Psoas muscle (tissue), 7 donors: ENCODE measurements at regions not wholly inside any gene's neighbourhood (a gene's known extent, or its start where the extent isn't known, plus 50 kb on each side); places are given as distances from the start of the nearest gene placed in this dataset.

Source experiments
- ATAC-seq, 4 donors: fragments of 200-7000 bp; cut with Tn5 transposase; one replicate each; pipeline ENCODE4 v1.9.1; 2020; ENCODE audit warnings: moderate library complexity in 3 of 4, mild to moderate bottlenecking in 2 of 4
- DNase-seq, 2 donors: peaks; one replicate each; pipeline ENCODE4 v3.0.0-alpha.2; 2020
- H3K27ac ChIP-seq: fragments of 200-600 bp; one replicate; pipeline ENCODE4 v1.8.0; 2022
- H3K27me3 ChIP-seq, 3 donors: fragments of 200-600 bp in 1 of 3; one replicate each; pipeline versions ENCODE4 v1.6.1 to v1.8.0; 2013 to 2022; ENCODE audit warnings: low read length in 2 of 3, mild to moderate bottlenecking in 2 of 3, moderate library complexity in 1 of 3; ENCODE audit not compliant: insufficient read depth in 3 of 3
- H3K36me3 ChIP-seq, 2 donors: fragments of 200-600 bp in 1 of 2; one replicate each; pipeline versions ENCODE4 v1.6.1 to v1.8.0; 2013 to 2022; ENCODE audit warnings: low read depth in 1 of 2, mild to moderate bottlenecking in 1 of 2, moderate library complexity in 1 of 2; ENCODE audit not compliant: insufficient read depth in 1 of 2
- H3K4me1 ChIP-seq: fragments of 200-600 bp; one replicate; pipeline ENCODE4 v1.8.0; 2022
- H3K4me3 ChIP-seq: fragments of 200-600 bp; one replicate; pipeline ENCODE4 v1.8.0; 2022; ENCODE audit warnings: mild to moderate bottlenecking
- H3K9me3 ChIP-seq: fragments of 200-600 bp; one replicate; pipeline ENCODE4 v1.8.0; 2022
- WGBS, 3 donors: extraction: QIAGEN DNeasy Blood & Tissue Kit; methylation state at CpG; one replicate each; pipeline versions ENCODE4 v1.1.6 to v1.1.7; 2013; 5-methylcytosine and 5-hydroxymethylcytosine counted together
- intact Hi-C, 2 donors: fragments of 100-400 bp; cut with DNase I; formaldehyde crosslinking; loops; one replicate each; pipeline versions ENCODE4 v1.11.0 to v1.14.2; 2022
- TF ChIP-seq, protein P1 (sequence below): fragments of 200-600 bp; IDR thresholded peaks from one replicate; pipeline ENCODE4 v1.8.0; 2022; ENCODE audit warnings: antibody characterized with exemption
- donor health status: healthy with polysubstance abuse.
- donor health status: DM: no; HTN: no; CAD: no; lungs with moderate emphysema.
- donor health status: Bipolar disorder and iron deficiency.
- donor health status: healthy.
- donor health status: DM: yes; HTN: yes; CAD: no.
- donor health status: DM: no; HTN: no; CAD: no.
- donor health status: DM: yes; HTN: yes; CAD: no.

DNA sequence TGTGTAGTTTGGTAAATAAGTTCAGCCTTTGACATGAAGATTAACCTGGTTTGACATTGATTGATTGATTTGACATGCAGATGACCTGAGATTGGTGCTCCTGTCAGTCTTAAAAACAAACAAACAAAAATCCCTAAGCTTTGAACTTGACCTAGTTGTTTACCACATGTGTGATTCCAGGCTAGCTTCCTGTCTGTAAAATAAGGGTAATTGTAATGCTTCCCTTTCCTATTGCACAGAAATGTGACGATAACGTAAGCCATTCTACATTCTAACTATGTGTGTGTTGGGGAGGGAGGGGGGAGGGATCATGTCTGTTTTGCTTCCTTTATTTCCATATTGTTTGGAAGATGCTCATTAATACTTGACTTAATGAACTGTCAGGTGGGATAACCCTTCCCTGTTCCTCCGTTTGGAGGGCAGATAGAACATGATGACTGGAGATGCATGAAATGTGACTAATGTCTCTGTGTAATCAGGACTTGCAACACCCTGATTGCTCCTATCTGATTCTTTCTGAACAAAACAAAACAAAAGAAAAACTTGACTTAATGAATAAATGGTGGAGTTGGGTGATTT, 106.1 kb upstream of the CLMP start:
- ATAC-seq = no peak
- no peaks in the 10 kb centered on the region for H3K27me3 ChIP-seq
- H3K4me3 ChIP-seq = peak overlapping the region; percentile 68
- DNase-seq = no peak
- intact Hi-C loops = loop anchor here (5.0 to 10.0 kb wide), 5 partner anchors 36 to 176 kb away; no protein-coding TSS in a partner anchor
- 53 to 64% (median 58%) methylated on average over 3 of the region's 3 CpGs for whole genome bisulfite sequencing, 3 donors
- peaks cover 16% of the 10 kb centered on the region for H3K4me1 ChIP-seq
- H3K27ac ChIP-seq = no peak overlapping the region
- H3K9me3 ChIP-seq = no peaks in the 10 kb centered on the region
- TF ChIP-seq, protein P1, sequence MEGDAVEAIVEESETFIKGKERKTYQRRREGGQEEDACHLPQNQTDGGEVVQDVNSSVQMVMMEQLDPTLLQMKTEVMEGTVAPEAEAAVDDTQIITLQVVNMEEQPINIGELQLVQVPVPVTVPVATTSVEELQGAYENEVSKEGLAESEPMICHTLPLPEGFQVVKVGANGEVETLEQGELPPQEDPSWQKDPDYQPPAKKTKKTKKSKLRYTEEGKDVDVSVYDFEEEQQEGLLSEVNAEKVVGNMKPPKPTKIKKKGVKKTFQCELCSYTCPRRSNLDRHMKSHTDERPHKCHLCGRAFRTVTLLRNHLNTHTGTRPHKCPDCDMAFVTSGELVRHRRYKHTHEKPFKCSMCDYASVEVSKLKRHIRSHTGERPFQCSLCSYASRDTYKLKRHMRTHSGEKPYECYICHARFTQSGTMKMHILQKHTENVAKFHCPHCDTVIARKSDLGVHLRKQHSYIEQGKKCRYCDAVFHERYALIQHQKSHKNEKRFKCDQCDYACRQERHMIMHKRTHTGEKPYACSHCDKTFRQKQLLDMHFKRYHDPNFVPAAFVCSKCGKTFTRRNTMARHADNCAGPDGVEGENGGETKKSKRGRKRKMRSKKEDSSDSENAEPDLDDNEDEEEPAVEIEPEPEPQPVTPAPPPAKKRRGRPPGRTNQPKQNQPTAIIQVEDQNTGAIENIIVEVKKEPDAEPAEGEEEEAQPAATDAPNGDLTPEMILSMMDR = no peak
- no peaks in the 10 kb centered on the region for H3K36me3 ChIP-seq

DNA sequence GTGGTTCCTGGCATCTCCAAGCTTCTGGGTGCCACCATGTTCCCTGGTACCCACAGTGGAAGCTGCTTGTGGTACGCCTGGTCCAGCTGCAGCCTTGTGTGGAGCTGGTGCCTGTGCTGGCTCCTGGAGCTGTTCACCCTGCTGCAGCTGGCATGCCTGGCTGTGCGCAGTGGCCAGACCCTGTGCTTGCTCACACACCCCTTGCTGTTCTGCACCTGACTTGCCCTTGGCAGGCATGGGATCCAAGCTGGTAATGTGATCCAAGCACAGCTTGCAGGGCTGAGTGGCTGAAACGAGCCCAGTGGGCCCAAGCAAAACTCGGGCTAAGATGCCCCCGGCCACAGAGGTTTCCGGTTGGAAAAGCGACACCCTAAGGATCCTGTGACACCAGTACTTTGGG, 104.7 kb upstream of the CLMP start:
- ATAC-seq (peak; percentile 76 to 89 (median 87)), DNase-seq (peak; percentile 26 to 77)
- intact Hi-C loops = loop anchor here (5.0 to 10.0 kb wide), 5 partner anchors 38 to 178 kb away; no protein-coding TSS in a partner anchor
- Histone ChIP-seq H3K36me3 (no peaks in the 10 kb centered on the region), H3K4me3 (no peak overlapping the region), H3K9me3 (no peaks in the 10 kb centered on the region), H3K27ac (no peak overlapping the region), H3K4me1 (peaks cover 16% of the 10 kb centered on the region), H3K27me3 (no peaks in the 10 kb centered on the region)
- TF ChIP-seq, protein P1 = no peak
- 20 to 49% (median 34%) methylated on average over 7 of the region's 7 CpGs for WGBS, 3 donors

DNA sequence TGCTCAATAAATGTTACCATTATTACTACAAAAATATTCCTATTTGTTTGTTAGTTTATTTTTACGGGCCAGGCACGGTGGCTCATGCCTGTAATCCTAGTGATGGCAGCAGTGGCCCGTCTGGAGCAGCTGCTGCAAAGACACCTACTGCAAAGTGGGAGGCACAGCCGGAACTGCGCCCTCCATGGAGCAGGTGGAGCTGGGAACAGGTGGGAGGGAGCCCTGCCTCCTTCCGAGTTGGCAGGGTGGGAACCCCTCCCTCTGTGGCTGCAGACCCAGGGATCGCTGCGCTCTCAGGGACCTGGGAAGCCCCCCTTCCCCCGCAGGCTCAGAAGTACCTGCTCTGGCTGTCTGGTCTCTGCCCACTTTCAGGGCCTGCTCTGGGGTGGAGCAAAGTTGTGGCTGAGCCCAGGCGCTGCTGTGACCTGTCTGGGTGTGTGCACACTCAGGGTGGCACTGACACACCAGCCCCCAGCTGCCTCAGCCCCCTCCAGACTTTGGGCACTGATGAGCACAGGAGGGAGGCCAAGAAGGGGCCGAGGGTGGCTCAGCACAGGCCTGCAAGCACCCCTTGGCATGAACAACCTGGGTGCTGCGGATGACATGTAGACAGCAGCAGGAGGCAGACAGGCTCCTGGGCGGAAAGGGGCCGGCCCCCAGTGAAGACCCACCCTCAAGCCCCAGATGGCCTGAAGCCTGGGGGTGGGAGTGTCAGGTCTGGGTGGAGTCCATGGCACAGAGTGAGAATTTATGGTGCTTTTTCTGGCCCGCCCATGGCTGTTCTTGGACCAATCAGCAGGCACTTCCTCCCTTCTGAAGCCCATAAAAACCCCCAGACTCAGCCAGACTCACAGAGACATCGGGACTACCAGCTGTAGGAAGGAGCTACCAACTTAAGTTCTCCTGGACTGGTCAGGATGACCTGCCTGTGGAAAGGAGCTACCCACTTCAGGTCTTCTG, 103.7 kb upstream of the CLMP start:
- Histone ChIP-seq H3K27me3 (no peaks in the 10 kb centered on the region), H3K36me3 (no peaks in the 10 kb centered on the region), H3K9me3 (no peaks in the 10 kb centered on the region), H3K4me3 (no peak overlapping the region), H3K27ac (no peak overlapping the region), H3K4me1 (peaks cover 16% of the 10 kb centered on the region)
- TF ChIP-seq, protein P1 = no peak
- DNase-seq (no peak), ATAC-seq (no peak)
- intact Hi-C loops = no loop called here
- 85 to 92% (median 86%) methylated on average over 16 of the region's 16 CpGs for WGBS, 3 donors

DNA sequence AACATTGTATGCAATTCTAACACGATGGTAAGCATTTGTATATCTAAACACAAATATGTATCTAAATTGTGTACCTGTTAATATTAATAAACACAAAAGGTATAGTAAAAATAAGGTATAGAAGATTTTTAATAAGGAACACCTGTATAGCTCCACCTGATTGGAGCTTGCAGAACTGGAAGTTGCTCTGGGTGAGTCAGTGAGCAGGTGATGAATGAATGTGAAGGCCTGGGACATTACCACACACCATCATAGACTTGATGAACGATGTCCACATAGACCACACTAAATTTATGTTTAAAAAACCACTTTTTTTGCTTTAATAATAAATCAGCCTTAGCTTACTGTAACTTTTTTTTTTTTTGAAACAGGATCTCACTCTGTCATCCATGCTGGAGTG, 97.6 kb upstream of the CLMP start:
- Histone ChIP-seq H3K27me3 (no peaks in the 10 kb centered on the region), H3K27ac (no peak overlapping the region), H3K36me3 (no peaks in the 10 kb centered on the region), H3K9me3 (no peaks in the 10 kb centered on the region), H3K4me1 (no peaks in the 10 kb centered on the region), H3K4me3 (no peak overlapping the region)
- no peak for DNase-seq
- TF ChIP-seq, protein P1 = no peak
- no peak for ATAC-seq
- intact Hi-C loops = no loop called here
- 85 to 91% (median 87%) methylated on average over 2 of the region's 2 CpGs for WGBS, 3 donors
